ENCODE measurements at regions not wholly inside any gene's neighbourhood (a gene's known extent, or its start where the extent isn't known, plus 50 kb on each side); places are given as distances from the start of the nearest gene placed in this dataset.
A peak's percentile ranks its signal among the peaks of the same experiment; 100 is the strongest.
"Not testable (repeated sequence)": the region's sequence is repeated elsewhere in the genome, so short reads cannot be mapped to it uniquely, and the experiment has no call there.

- no peak for DNase-seq
- Mint-ChIP-seq H3K27me3 (no peaks in the 10 kb centered on the region), H3K4me3 (no peak overlapping the region), H3K9me3 (peaks cover 0 to 25% of the 10 kb centered on the region in 2 donors), H3K4me1 (no peaks in the 10 kb centered on the region), H3K27ac (no peak overlapping the region)
- no peak for ATAC-seq
These were observed 837.7 kb upstream of the AUTS2 start for GRCh38 chr7:68760556-68760955.

- DNase-seq = no peak
- Mint-ChIP-seq H3K4me3 (no peak overlapping the region), H3K4me1 (no peaks in the 10 kb centered on the region), H3K9me3 (peaks cover 5 to 24% of the 10 kb centered on the region in 2 donors), H3K27ac (no peak overlapping the region), H3K27me3 (no peaks in the 10 kb centered on the region)
- no peak for ATAC-seq
These were observed 830.8 kb upstream of the AUTS2 start for GRCh38 chr7:68767462-68767861.

- DNase-seq (no peak), ATAC-seq (no peak)
- H3K4me1 Mint-ChIP-seq = no peaks in the 10 kb centered on the region
- H3K27ac Mint-ChIP-seq = peak overlapping the region in 1 of 2 donors; percentile 13
- H3K9me3 Mint-ChIP-seq = peaks cover 5 to 8% of the 10 kb centered on the region in 2 donors
- no peak overlapping the region for H3K4me3 Mint-ChIP-seq
- no peaks in the 10 kb centered on the region for H3K27me3 Mint-ChIP-seq
These were observed 827.6 kb upstream of the AUTS2 start for GRCh38 chr7:68770649-68771048.

- Mint-ChIP-seq H3K27ac (no peak overlapping the region), H3K27me3 (no peaks in the 10 kb centered on the region), H3K9me3 (peaks cover 6 to 11% of the 10 kb centered on the region in 2 donors), H3K4me1 (no peaks in the 10 kb centered on the region), H3K4me3 (no peak overlapping the region)
- DNase-seq (no peak), ATAC-seq (no peak)
These were observed 821.9 kb upstream of the AUTS2 start for GRCh38 chr7:68776326-68776725.

- DNase-seq = no peak
- Mint-ChIP-seq H3K27me3 (no peaks in the 10 kb centered on the region), H3K27ac (no peak overlapping the region), H3K4me1 (no peaks in the 10 kb centered on the region), H3K9me3 (peaks cover 6 to 7% of the 10 kb centered on the region in 2 donors), H3K4me3 (no peak overlapping the region)
- ATAC-seq = no peak
These were observed 814.6 kb upstream of the AUTS2 start for GRCh38 chr7:68783684-68784083.

- no peak for ATAC-seq
- Mint-ChIP-seq H3K4me1 (no peaks in the 10 kb centered on the region), H3K4me3 (no peak overlapping the region), H3K27ac (no peak overlapping the region), H3K27me3 (no peaks in the 10 kb centered on the region), H3K9me3 (peaks cover 6 to 7% of the 10 kb centered on the region in 2 donors)
- DNase-seq = no peak
These were observed 813.2 kb upstream of the AUTS2 start for GRCh38 chr7:68785036-68785435.

- ATAC-seq (no peak), DNase-seq (no peak)
- H3K27ac Mint-ChIP-seq = no peak overlapping the region
- no peaks in the 10 kb centered on the region for H3K27me3 Mint-ChIP-seq
- H3K4me3 Mint-ChIP-seq = no peak overlapping the region
- no peaks in the 10 kb centered on the region for H3K4me1 Mint-ChIP-seq
- H3K9me3 Mint-ChIP-seq = peaks cover 6 to 7% of the 10 kb centered on the region in 2 donors
These were observed 810.7 kb upstream of the AUTS2 start for GRCh38 chr7:68787566-68787965.

GRCh38 chr7:68788529-68788928, 809.7 kb upstream of the AUTS2 start:
- not testable (repeated sequence) for H3K4me3 Mint-ChIP-seq, DNase-seq, H3K27me3 Mint-ChIP-seq, H3K9me3 Mint-ChIP-seq, ATAC-seq, H3K27ac Mint-ChIP-seq, H3K4me1 Mint-ChIP-seq

GRCh38 chr7:68789597-68789996, 808.7 kb upstream of the AUTS2 start:
- H3K4me1 Mint-ChIP-seq = no peaks in the 10 kb centered on the region
- no peak overlapping the region for H3K4me3 Mint-ChIP-seq
- no peak for DNase-seq

GRCh38 chr7:68792351-68792750, 805.9 kb upstream of the AUTS2 start:
- H3K27me3 Mint-ChIP-seq = no peaks in the 10 kb centered on the region
- ATAC-seq = no peak
- H3K4me3 Mint-ChIP-seq = no peak overlapping the region
- no peak for DNase-seq
- peaks cover 0 to 9% of the 10 kb centered on the region in 2 donors for H3K9me3 Mint-ChIP-seq
- H3K27ac Mint-ChIP-seq = no peak overlapping the region
- no peaks in the 10 kb centered on the region for H3K4me1 Mint-ChIP-seq

More at GRCh38 chr7:68789597-68789996, 808.7 kb upstream of the AUTS2 start:
- H3K9me3 Mint-ChIP-seq = no peaks in the 10 kb centered on the region
- H3K27ac Mint-ChIP-seq = no peak overlapping the region
- no peaks in the 10 kb centered on the region for H3K27me3 Mint-ChIP-seq
- ATAC-seq = no peak

- Mint-ChIP-seq H3K9me3 (peaks cover 0 to 12% of the 10 kb centered on the region in 2 donors), H3K27me3 (no peaks in the 10 kb centered on the region), H3K4me1 (no peaks in the 10 kb centered on the region), H3K4me3 (no peak overlapping the region), H3K27ac (no peak overlapping the region)
- no peak for DNase-seq
- ATAC-seq = no peak
These were observed 804.8 kb upstream of the AUTS2 start for GRCh38 chr7:68793513-68793912.

GRCh38 chr7:68800316-68800715, 798.0 kb upstream of the AUTS2 start:
- Mint-ChIP-seq H3K27me3 (no peaks in the 10 kb centered on the region), H3K4me1 (no peaks in the 10 kb centered on the region), H3K27ac (no peak overlapping the region), H3K9me3 (peaks cover 0 to 20% of the 10 kb centered on the region in 2 donors), H3K4me3 (no peak overlapping the region)
- ATAC-seq (no peak), DNase-seq (no peak)

- Mint-ChIP-seq H3K27me3 (no peaks in the 10 kb centered on the region), H3K4me3 (no peak overlapping the region), H3K9me3 (peaks cover 17 to 47% of the 10 kb centered on the region in 2 donors), H3K27ac (no peak overlapping the region), H3K4me1 (no peaks in the 10 kb centered on the region)
- ATAC-seq (no peak), DNase-seq (no peak)
These were observed 793.1 kb upstream of the AUTS2 start for GRCh38 chr7:68805159-68805558.

- DNase-seq (no peak), ATAC-seq (no peak)
- H3K9me3 Mint-ChIP-seq = peaks cover 23 to 61% of the 10 kb centered on the region in 2 donors
- no peaks in the 10 kb centered on the region for H3K27me3 Mint-ChIP-seq
- no peak overlapping the region for H3K27ac Mint-ChIP-seq
- H3K4me3 Mint-ChIP-seq = no peak overlapping the region
- H3K4me1 Mint-ChIP-seq = no peaks in the 10 kb centered on the region
These were observed 790.6 kb upstream of the AUTS2 start for GRCh38 chr7:68807666-68808065.

GRCh38 chr7:68813551-68814080, 784.7 kb upstream of the AUTS2 start:
- DNase-seq = no peak

GRCh38 chr7:68816491-68816890, 781.8 kb upstream of the AUTS2 start:
- Mint-ChIP-seq H3K4me3 (no peak overlapping the region), H3K9me3 (peaks cover 16 to 49% of the 10 kb centered on the region in 2 donors), H3K4me1 (no peaks in the 10 kb centered on the region), H3K27ac (no peak overlapping the region), H3K27me3 (no peaks in the 10 kb centered on the region)
- DNase-seq (no peak), ATAC-seq (no peak)

More at GRCh38 chr7:68813551-68814080, 784.7 kb upstream of the AUTS2 start:
- Mint-ChIP-seq H3K4me3 (no peak overlapping the region), H3K4me1 (no peaks in the 10 kb centered on the region), H3K9me3 (peaks cover 21 to 56% of the 10 kb centered on the region in 2 donors), H3K27ac (no peak overlapping the region), H3K27me3 (no peaks in the 10 kb centered on the region)
- ATAC-seq = no peak

GRCh38 chr7:68820321-68820720, 778.0 kb upstream of the AUTS2 start:
- Mint-ChIP-seq H3K4me3 (no peak overlapping the region), H3K9me3 (peaks cover 10 to 54% of the 10 kb centered on the region in 2 donors), H3K4me1 (no peaks in the 10 kb centered on the region), H3K27me3 (no peaks in the 10 kb centered on the region), H3K27ac (no peak overlapping the region)
- DNase-seq (no peak), ATAC-seq (no peak)

Data from stimulated activated naive CD8-positive, alpha-beta T cell treated with anti-CD3 and anti-CD28 coated beads, Interleukin-15, amount 100 ng/mL, for 72 hours (primary cell).